ENCODE measurements at regions not wholly inside any gene's neighbourhood (a gene's known extent, or its start where the extent isn't known, plus 50 kb on each side); places are given as distances from the start of the nearest gene placed in this dataset.

DNA sequence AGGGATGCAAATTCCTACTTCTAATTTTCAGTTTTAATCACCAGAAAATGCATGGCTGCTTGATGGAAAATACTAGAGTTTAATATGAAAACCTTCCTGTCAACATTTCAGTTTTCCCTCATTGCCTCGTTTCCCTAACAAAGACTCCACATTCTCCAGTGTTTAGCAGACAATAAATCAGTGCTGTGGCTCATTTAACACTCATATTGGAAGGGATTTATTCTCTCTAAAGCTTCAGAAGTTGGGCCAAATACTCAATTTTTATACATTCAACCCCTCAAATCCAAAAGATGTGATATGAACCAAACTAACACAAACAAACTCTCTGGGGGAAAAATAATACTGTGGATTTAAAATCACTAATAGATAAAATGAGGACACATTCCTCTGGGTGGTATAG, 482.5 kb downstream of the FLRT2 start:
- FAIRE-seq (no peak), DNase-seq (ENCODE audit: low read depth, low spot score) (no peak)
- H3K9me1 ChIP-seq (replicated peaks; ENCODE audit: control insufficient read depth, extremely low read depth, insufficient read depth, low read length): no peaks in the 10 kb centered on the region
- no peak overlapping the region for H3K4me2 ChIP-seq (ENCODE audit: insufficient read depth, low read length)
- POLR2A ChIA-PET: no interaction called here
- no peaks in the 10 kb centered on the region for H4K20me1 ChIP-seq (replicated peaks; ENCODE audit: control insufficient read depth, extremely low read depth, insufficient read depth, low read length)
- intact Hi-C loops (cut with micrococcal nuclease): no loop called here
- no peak overlapping the region for H2AFZ ChIP-seq (ENCODE audit: low read depth, low read length)
- no peak overlapping the region for H3K27ac ChIP-seq (ENCODE audit: insufficient read depth, low read depth, low read length)
- no peaks in the 10 kb centered on the region for H3K4me1 ChIP-seq (ENCODE audit: control insufficient read depth, extremely low read depth, insufficient read depth, low read length)
- dilution Hi-C loops (cut with MboI; ENCODE audit: extremely low pct_ligation_motif_present, low sequenced_read_pairs): no loop called here
- BruUV-seq (replicated peaks): no TSS peak
- no peaks in the 10 kb centered on the region for H3K36me3 ChIP-seq (ENCODE audit: control insufficient read depth in 2 of 2, extremely low read depth in 1 of 2, insufficient read depth in 2 of 2, low read length in 2 of 2)
- CTCF ChIA-PET: no interaction called here
- no peak overlapping the region for H3K4me3 ChIP-seq (replicated peaks in 1 of 3; ENCODE audit: insufficient read depth in 1 of 3, low read depth in 1 of 3, low read length in 3 of 3)
- no peaks in the 10 kb centered on the region for H3K79me2 ChIP-seq (ENCODE audit: control insufficient read depth, insufficient read depth, low read length)
- no peaks in the 10 kb centered on the region for H3K27me3 ChIP-seq (ENCODE audit: control insufficient read depth in 2 of 2, insufficient read depth in 2 of 2, low read length in 2 of 2)
- H3K9me3 ChIP-seq (replicated peaks; ENCODE audit: control insufficient read depth, insufficient read depth, low read length): no peaks in the 10 kb centered on the region
- no peak overlapping the region for H3K9ac ChIP-seq (replicated peaks; ENCODE audit: extremely low read depth, insufficient read depth, low read length)
- TF ChIP-seq FOS (IDR thresholded peaks at IDR 0.05; ENCODE audit: borderline replicate concordance, insufficient read depth, low read length) (no peak), JUN (IDR thresholded peaks at IDR 0.05; ENCODE audit: borderline replicate concordance, insufficient read depth, insufficient read length, low read depth) (no peak), EZH2 (IDR thresholded peaks at IDR 0.05; ENCODE audit: borderline replicate concordance, low read depth, low read length, severe bottlenecking) (no peak), GATA2 (IDR thresholded peaks at IDR 0.05; ENCODE audit: insufficient read depth, insufficient read length, low read depth, low read length) (no peak), POLR2AphosphoS5 (IDR thresholded peaks at IDR 0.05; ENCODE audit: insufficient read depth, low read depth, low read length) (no peak), POLR2A (IDR thresholded peaks at IDR 0.05; ENCODE audit: low read depth, low read length) (no peak), MYC (IDR thresholded peaks at IDR 0.05; ENCODE audit: low read depth, low read length) (no peak)
- TF ChIP-seq, protein P1, sequence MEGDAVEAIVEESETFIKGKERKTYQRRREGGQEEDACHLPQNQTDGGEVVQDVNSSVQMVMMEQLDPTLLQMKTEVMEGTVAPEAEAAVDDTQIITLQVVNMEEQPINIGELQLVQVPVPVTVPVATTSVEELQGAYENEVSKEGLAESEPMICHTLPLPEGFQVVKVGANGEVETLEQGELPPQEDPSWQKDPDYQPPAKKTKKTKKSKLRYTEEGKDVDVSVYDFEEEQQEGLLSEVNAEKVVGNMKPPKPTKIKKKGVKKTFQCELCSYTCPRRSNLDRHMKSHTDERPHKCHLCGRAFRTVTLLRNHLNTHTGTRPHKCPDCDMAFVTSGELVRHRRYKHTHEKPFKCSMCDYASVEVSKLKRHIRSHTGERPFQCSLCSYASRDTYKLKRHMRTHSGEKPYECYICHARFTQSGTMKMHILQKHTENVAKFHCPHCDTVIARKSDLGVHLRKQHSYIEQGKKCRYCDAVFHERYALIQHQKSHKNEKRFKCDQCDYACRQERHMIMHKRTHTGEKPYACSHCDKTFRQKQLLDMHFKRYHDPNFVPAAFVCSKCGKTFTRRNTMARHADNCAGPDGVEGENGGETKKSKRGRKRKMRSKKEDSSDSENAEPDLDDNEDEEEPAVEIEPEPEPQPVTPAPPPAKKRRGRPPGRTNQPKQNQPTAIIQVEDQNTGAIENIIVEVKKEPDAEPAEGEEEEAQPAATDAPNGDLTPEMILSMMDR (IDR thresholded peaks at IDR 0.05; ENCODE audit: extremely low read depth in 1 of 2, insufficient read depth in 1 of 2, low read depth in 1 of 2, low read length in 2 of 2): no peak
- TF ChIP-seq, protein P2, sequence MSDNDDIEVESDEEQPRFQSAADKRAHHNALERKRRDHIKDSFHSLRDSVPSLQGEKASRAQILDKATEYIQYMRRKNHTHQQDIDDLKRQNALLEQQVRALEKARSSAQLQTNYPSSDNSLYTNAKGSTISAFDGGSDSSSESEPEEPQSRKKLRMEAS (IDR thresholded peaks at IDR 0.05; ENCODE audit: insufficient read depth, insufficient read length): no peak
